K562 (cell line): ENCODE measurements at regions not wholly inside any gene's neighbourhood (a gene's known extent, or its start where the extent isn't known, plus 50 kb on each side); places are given as distances from the start of the nearest gene placed in this dataset.
A peak's percentile ranks its signal among the peaks of the same experiment; 100 is the strongest.
"Not testable (repeated sequence)": the region's sequence is repeated elsewhere in the genome, so short reads cannot be mapped to it uniquely, and the experiment has no call there.

Experiments used
- ATAC-seq: fragments of 200-7000 bp; cut with Tn5 transposase; 3 replicates; pipeline ENCODE4 v1.9.1; 2020; ENCODE audit warnings: moderate library complexity
- BruUV-seq: library from RNA; stranded (reverse); fragments of 400-500 nt; replicated peaks from 2 replicates; lab custom pipeline; 2021; lab: Mats Ljungman, UMichigan
- CTCF ChIA-PET: fragments of 300-600 bp; formaldehyde crosslinking; extraction: SDS; loops from one replicate; lab custom pipeline; 2021; ENCODE audit warnings: low intra/inter-chr PET ratio; lab: Yijun Ruan, JAX
- POLR2A ChIA-PET: fragments of 300-600, 350-650 bp; sonication (Branson Sonifier 250); formaldehyde crosslinking; extraction: SDS; loops from one replicate; lab custom pipeline; 2021; ENCODE audit warnings: antibody characterized with exemption, inconsistent platforms; lab: Yijun Ruan, JAX
- DNase-seq, 4 experiments: peaks; one replicate each; pipeline versions ENCODE4 v3.0.0 to v3.0.0-alpha.2; 2011 to 2018; ENCODE audit warnings: low spot score in 3 of 4, mixed read lengths in 3 of 4; ENCODE audit errors: extremely low read depth in 1 of 4
- FAIRE-seq: peaks from 2 replicates; lab custom pipeline; 2011; peaks lifted over from hg19 to GRCh38; lab: Jason Lieb, UNC
- H2AFZ ChIP-seq: 2 replicates; pipeline ENCODE4 v1.6.0; 2011; ENCODE audit warnings: low read depth, low read length, control low read depth, inconsistent platforms
- H3K27ac ChIP-seq: fragments of 200-600 bp; 3 replicates; pipeline ENCODE4 v1.8.0; 2011; ENCODE audit warnings: low read depth, mild to moderate bottlenecking, control low read depth, inconsistent platforms, low read length, moderate library complexity, mixed read lengths; ENCODE audit errors: extremely low read depth
- H3K27me3 ChIP-seq, 2 experiments: fragments of 300-600 bp in 1 of 2; 2 replicates in 1 of 2; 3 replicates in 1 of 2; pipeline versions ENCODE4 v1.6.0 to v1.8.0; 2011; ENCODE audit warnings: inconsistent platforms in 2 of 2, low read length in 2 of 2, mild to moderate bottlenecking in 1 of 2, mixed read lengths in 1 of 2, moderate library complexity in 1 of 2; ENCODE audit not compliant: control insufficient read depth in 2 of 2, insufficient read depth in 2 of 2
- H3K36me3 ChIP-seq: fragments of 300-600 bp; 3 replicates; pipeline ENCODE4 v1.8.0; 2011; ENCODE audit warnings: mild to moderate bottlenecking, low read length, inconsistent platforms; ENCODE audit not compliant: control insufficient read depth, insufficient read depth
- H3K4me1 ChIP-seq, 2 experiments: fragments of 200-600 bp in 1 of 2; replicated peaks in 1 of 2; 2 replicates in 1 of 2; 3 replicates in 1 of 2; pipeline versions ENCODE4 v1.5.1 to v1.8.0; 2011; ENCODE audit warnings: inconsistent platforms in 2 of 2, low read length in 2 of 2, mild to moderate bottlenecking in 1 of 2, mixed read lengths in 1 of 2, moderate library complexity in 1 of 2; ENCODE audit not compliant: control insufficient read depth in 2 of 2, insufficient read depth in 2 of 2
- H3K4me2 ChIP-seq: 2 replicates; pipeline ENCODE4 v1.6.1; 2011; ENCODE audit warnings: low read length, control low read depth, inconsistent platforms, mixed read lengths; ENCODE audit not compliant: insufficient read depth
- H3K4me3 ChIP-seq: fragments of 200-600 bp; sonication (generic), shearing (Covaris generic); 2 replicates; pipeline ENCODE4 v1.5.1; 2016; ENCODE audit warnings: control low read depth, inconsistent platforms
- H3K79me2 ChIP-seq: fragments of 200-600 bp; 3 replicates; pipeline ENCODE4 v1.8.0; 2011; ENCODE audit warnings: low read length, inconsistent platforms; ENCODE audit not compliant: control insufficient read depth, insufficient read depth
- H3K9ac ChIP-seq, 2 experiments: 2 replicates each; pipeline versions ENCODE4 v1.6.0 to v1.6.1; 2011; ENCODE audit warnings: low read depth in 2 of 2, low read length in 2 of 2, control low read depth in 1 of 2, inconsistent platforms in 1 of 2, mild to moderate bottlenecking in 1 of 2, mixed read lengths in 1 of 2; ENCODE audit not compliant: insufficient read depth in 1 of 2
- H3K9me1 ChIP-seq: one replicate; pipeline ENCODE4 v1.6.0; 2011; ENCODE audit warnings: inconsistent platforms, mild to moderate bottlenecking, low read length, moderate library complexity; ENCODE audit not compliant: control insufficient read depth, insufficient read depth
- H3K9me3 ChIP-seq: replicated peaks from 2 replicates; pipeline ENCODE4 v1.5.1; 2011; ENCODE audit warnings: low read depth, low read length, inconsistent platforms; ENCODE audit not compliant: control insufficient read depth, insufficient read depth
- H4K20me1 ChIP-seq: replicated peaks from 2 replicates; pipeline ENCODE4 v1.6.1; 2011; ENCODE audit warnings: low read length, inconsistent platforms, mixed read lengths; ENCODE audit not compliant: control insufficient read depth, insufficient read depth
- JUND ChIP-seq, 2 experiments: IDR thresholded peaks; 2 replicates in 1 of 2; 3 replicates in 1 of 2; pipeline ENCODE4 v1.6.1; 2011; ENCODE audit warnings: borderline replicate concordance in 2 of 2, low read depth in 2 of 2, low read length in 2 of 2, improper control_type of control experiment in 1 of 2, missing biosample characterization in 1 of 2, missing genetic modification characterization in 1 of 2, missing genetic modification reagents in 1 of 2
- WGBS: fragments of 100-300 bp; shearing (Covaris generic); methylation state at CpG from one replicate; pipeline ENCODE4 v1.1.6; 2016; ENCODE audit warnings: low coverage, mixed read lengths; ENCODE audit not compliant: insufficient coverage; ENCODE audit errors: missing lambda C conversion rate; 5-methylcytosine and 5-hydroxymethylcytosine counted together
- in situ Hi-C: fragments of 300-500 bp; cut with MboI; formaldehyde crosslinking; loops from 4 replicates; pipeline ENCODE4 v1.15.0; 2018; ENCODE audit warnings: inconsistent platforms, mixed read lengths
- intact Hi-C: fragments of 100-400 bp; cut with micrococcal nuclease; formaldehyde crosslinking; loops from 2 replicates; pipeline ENCODE4 v1.14.2; 2022
- TF ChIP-seq, protein P1 (sequence below): fragments of 200-800 bp; sonication (Bioruptor generic); IDR thresholded peaks from 2 replicates; pipeline ENCODE4 v1.6.1; 2017; ENCODE audit warnings: missing genetic modification characterization, missing compliant biosample characterization
- TF ChIP-seq, protein P2 (sequence below), 2 experiments: fragments of 450-650 bp in 1 of 2; sonication (generic) in 1 of 2; formaldehyde crosslinking in 1 of 2; IDR thresholded peaks in 1 of 2; conservative IDR thresholded peaks in 1 of 2; 2 replicates each; pipeline versions ENCODE4 v1.6.1 to v1.8.1; 2016 to 2023; ENCODE audit warnings: mild to moderate bottlenecking in 2 of 2, moderate library complexity in 2 of 2, inconsistent platforms in 1 of 2, missing genetic modification reagents in 1 of 2

DNA sequence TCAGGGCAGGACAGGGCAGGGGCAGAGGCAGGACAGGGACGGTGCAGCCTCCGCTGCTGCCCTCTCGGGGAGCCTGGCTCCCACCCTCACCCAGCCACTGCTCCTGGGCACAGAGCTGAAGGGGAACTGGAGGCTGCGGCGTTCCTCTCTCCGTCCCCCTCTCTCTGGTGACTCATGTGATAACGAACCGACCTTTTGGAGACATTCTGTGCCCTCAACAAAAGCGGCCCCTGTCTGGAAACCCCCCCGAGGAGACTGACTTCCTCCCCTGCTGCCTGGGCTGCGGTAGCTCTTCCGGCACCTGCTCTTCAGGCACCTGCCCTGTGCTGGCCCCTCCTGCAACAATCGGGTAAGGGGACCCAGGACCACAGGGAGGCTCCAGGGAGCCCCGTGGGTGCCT lies 5419.6 kb upstream of the TPTE start:
- peak in 1 of 4 experiments; percentile 11 for DNase-seq
- ATAC-seq, result peak; percentile 60
- H3K4me1 ChIP-seq; BruUV-seq; H3K4me3 ChIP-seq; H3K79me2 ChIP-seq; H3K9me3 ChIP-seq; FAIRE-seq; H3K27me3 ChIP-seq; H2AFZ ChIP-seq; H3K4me2 ChIP-seq; CTCF ChIA-PET; intact Hi-C loops; POLR2A ChIA-PET; H4K20me1 ChIP-seq; in situ Hi-C loops; H3K9ac ChIP-seq; H3K9me1 ChIP-seq; H3K27ac ChIP-seq; H3K36me3 ChIP-seq; TF ChIP-seq JUND (tag; IDR thresholded peaks at IDR 0.05; ENCODE audit: borderline replicate concordance, low read depth, low read length): not testable (repeated sequence)
- WGBS, result 5% methylated on average over 5 of the region's 14 CpGs
- TF ChIP-seq, protein P1, sequence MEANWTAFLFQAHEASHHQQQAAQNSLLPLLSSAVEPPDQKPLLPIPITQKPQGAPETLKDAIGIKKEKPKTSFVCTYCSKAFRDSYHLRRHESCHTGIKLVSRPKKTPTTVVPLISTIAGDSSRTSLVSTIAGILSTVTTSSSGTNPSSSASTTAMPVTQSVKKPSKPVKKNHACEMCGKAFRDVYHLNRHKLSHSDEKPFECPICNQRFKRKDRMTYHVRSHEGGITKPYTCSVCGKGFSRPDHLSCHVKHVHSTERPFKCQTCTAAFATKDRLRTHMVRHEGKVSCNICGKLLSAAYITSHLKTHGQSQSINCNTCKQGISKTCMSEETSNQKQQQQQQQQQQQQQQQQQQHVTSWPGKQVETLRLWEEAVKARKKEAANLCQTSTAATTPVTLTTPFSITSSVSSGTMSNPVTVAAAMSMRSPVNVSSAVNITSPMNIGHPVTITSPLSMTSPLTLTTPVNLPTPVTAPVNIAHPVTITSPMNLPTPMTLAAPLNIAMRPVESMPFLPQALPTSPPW, result peak; percentile 43
- TF ChIP-seq, protein P2, sequence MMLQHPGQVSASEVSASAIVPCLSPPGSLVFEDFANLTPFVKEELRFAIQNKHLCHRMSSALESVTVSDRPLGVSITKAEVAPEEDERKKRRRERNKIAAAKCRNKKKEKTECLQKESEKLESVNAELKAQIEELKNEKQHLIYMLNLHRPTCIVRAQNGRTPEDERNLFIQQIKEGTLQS (IDR thresholded peaks at IDR 0.05), result peak; percentile 33; the same call in 1 of the 2 replicates
- TF ChIP-seq, protein P2 (CRISPR knock-in tag; conservative IDR thresholded peaks at IDR 0.05), result not testable (repeated sequence)
- peak; percentile 34 for TF ChIP-seq JUND (IDR thresholded peaks at IDR 0.05; ENCODE audit: borderline replicate concordance, low read depth, low read length)

DNA sequence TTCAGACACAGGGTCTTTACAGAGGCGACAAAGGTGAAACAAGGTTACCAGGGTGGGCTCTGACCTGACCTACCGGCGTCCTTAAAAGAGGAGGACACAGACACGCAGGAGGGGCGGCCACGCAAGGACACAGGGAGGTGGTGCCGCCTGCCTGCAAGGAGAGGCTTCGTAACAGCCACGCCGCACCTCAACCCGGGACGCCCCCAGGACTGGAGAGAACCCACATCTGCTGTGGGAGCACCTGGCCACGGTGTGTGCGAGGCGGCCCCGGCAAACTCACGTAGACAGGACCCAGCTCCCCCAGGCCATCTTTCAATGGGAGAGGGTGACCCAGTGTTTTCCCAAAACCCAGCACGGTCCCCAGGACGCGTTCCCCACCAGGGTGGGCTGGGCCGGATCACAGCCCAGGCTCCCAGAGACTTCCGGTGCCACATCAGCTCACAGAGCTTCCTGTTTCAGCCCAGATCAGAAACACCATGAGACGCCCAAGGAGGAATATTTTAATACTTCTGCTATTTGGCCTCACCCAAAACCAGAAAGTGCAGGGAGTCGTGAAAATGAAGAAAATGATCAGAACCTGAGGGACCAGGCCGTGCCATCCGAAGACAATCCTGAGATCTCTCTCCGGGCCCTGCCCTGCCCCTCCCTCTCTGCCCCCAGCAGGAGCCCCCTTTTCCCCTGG lies 5417.4 kb upstream of the TPTE start:
- FAIRE-seq, H3K27ac ChIP-seq, H3K79me2 ChIP-seq, H3K4me1 ChIP-seq, H3K9me1 ChIP-seq, H2AFZ ChIP-seq, ATAC-seq, DNase-seq, in situ Hi-C loops, H3K36me3 ChIP-seq, H4K20me1 ChIP-seq, H3K4me2 ChIP-seq, H3K27me3 ChIP-seq, intact Hi-C loops, BruUV-seq, H3K9me3 ChIP-seq, H3K4me3 ChIP-seq, H3K9ac ChIP-seq, POLR2A ChIA-PET, CTCF ChIA-PET: not testable (repeated sequence)
- no CpG with 5 or more reads among the region's 27 CpGs for WGBS

DNA sequence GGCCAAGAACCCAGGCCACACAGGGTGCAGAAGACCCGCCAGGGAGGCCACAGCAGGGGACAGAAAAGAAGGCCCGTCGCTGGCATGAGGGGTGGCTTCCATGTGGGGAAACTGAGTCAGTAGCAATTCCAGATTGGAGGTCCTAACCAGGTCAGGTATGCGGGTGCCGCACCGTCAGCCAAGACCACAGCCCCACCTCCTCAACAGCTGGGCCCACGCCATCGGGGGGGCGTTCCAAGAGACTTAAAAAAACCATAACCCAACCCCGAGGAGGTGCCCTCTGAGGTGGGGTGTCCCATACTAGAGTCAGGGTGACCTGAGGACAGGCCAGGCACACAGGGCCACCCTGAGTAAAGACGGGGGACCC lies 5416.8 kb upstream of the TPTE start:
- H3K4me2 ChIP-seq, H3K27ac ChIP-seq, H3K27me3 ChIP-seq, DNase-seq, BruUV-seq, H3K4me1 ChIP-seq, CTCF ChIA-PET, H3K79me2 ChIP-seq, POLR2A ChIA-PET, H3K9me3 ChIP-seq, H3K4me3 ChIP-seq, intact Hi-C loops, in situ Hi-C loops, H3K9me1 ChIP-seq, H4K20me1 ChIP-seq, H2AFZ ChIP-seq, H3K9ac ChIP-seq, H3K36me3 ChIP-seq, ATAC-seq, FAIRE-seq: not testable (repeated sequence)
- 80% methylated on average over 1 of the region's 11 CpGs for WGBS
